ENCODE measurements at regions not wholly inside any gene's neighbourhood (a gene's known extent, or its start where the extent isn't known, plus 50 kb on each side); places are given as distances from the start of the nearest gene placed in this dataset.

DNA sequence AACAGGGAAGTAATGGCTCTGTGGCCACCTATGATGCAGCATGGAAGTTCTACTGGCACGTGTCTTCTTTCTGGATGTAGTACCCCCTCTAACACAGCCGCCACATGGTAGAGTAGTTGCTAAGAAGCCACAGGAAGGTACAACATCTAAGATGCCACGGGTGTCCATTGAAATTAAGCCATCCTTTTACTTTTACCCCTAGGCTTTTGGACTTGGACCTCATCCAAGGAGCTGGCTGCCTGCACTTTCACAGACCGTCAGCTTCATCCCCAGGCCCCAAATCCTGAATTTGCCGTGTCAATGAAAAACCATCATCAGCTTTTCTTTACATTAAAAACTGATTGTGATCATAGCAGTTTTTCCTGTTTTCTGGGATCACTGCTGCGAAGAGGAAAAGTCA is 102.4 kb downstream of the RPL27A start:
- Mint-ChIP-seq H3K27me3 (ENCODE audit: unreplicated experiment) (no peaks in the 10 kb centered on the region), H3K36me3 (ENCODE audit: unreplicated experiment) (peaks cover 44% of the 10 kb centered on the region), H3K4me1 (ENCODE audit: unreplicated experiment) (peaks cover 26% of the 10 kb centered on the region), H3K9me3 (ENCODE audit: unreplicated experiment) (no peaks in the 10 kb centered on the region), H3K27ac (ENCODE audit: unreplicated experiment) (no peak overlapping the region), H3K4me3 (ENCODE audit: unreplicated experiment) (no peak overlapping the region)
- no peak for DNase-seq (ENCODE audit: extremely low spot score, unreplicated experiment)
- TF ChIP-seq, protein P1, sequence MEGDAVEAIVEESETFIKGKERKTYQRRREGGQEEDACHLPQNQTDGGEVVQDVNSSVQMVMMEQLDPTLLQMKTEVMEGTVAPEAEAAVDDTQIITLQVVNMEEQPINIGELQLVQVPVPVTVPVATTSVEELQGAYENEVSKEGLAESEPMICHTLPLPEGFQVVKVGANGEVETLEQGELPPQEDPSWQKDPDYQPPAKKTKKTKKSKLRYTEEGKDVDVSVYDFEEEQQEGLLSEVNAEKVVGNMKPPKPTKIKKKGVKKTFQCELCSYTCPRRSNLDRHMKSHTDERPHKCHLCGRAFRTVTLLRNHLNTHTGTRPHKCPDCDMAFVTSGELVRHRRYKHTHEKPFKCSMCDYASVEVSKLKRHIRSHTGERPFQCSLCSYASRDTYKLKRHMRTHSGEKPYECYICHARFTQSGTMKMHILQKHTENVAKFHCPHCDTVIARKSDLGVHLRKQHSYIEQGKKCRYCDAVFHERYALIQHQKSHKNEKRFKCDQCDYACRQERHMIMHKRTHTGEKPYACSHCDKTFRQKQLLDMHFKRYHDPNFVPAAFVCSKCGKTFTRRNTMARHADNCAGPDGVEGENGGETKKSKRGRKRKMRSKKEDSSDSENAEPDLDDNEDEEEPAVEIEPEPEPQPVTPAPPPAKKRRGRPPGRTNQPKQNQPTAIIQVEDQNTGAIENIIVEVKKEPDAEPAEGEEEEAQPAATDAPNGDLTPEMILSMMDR (IDR thresholded peaks at IDR 0.05) = no peak

DNA sequence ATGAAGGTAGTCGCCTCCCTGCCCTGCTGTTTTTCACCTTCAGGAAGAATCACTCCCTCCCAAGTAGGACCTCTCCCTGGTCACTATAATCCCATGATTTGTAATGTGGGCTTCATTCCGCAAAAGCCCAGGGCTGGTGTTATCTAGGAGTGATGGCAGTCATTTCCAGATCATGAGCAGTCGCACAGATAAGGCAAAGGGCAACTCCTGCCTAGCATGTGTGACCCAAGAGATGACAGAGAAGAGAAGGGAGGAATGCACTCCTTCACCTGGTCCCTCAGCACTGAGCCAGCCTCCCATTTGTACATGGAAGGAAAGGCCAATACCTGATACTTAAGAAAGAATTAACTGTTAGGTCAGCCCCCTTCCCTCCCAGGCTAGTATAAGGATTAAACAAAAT is 102.9 kb downstream of the RPL27A start:
- H3K9me3 Mint-ChIP-seq (ENCODE audit: unreplicated experiment) = no peaks in the 10 kb centered on the region
- no peak for DNase-seq (ENCODE audit: extremely low spot score, unreplicated experiment)
- TF ChIP-seq, protein P1 (IDR thresholded peaks at IDR 0.05) = no peak
- H3K4me1 Mint-ChIP-seq (ENCODE audit: unreplicated experiment) = peaks cover 25% of the 10 kb centered on the region
- peaks cover 43% of the 10 kb centered on the region for H3K36me3 Mint-ChIP-seq (ENCODE audit: unreplicated experiment)
- peak overlapping the region; percentile 7 for H3K27ac Mint-ChIP-seq (ENCODE audit: unreplicated experiment)
- H3K4me3 Mint-ChIP-seq (ENCODE audit: unreplicated experiment) = no peak overlapping the region
- H3K27me3 Mint-ChIP-seq (ENCODE audit: unreplicated experiment) = no peaks in the 10 kb centered on the region

DNA sequence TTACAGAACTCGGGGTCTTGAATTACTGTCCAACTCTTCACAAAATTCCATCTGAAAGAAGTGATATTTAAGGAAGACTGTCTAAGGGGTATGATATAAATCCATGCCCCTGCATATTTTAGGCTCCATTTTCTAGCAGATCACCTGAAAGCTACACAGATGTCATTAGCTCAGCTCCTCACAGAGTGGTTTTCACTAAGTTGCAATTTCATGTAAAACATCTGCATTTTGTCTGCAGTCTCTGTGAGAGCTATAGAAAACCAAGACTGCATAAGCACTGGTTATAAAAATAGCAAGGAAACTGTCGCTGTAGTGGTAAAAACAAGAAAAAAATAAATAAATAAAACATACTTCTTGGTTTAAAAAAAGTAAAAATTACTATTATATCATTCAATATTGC is 103.4 kb downstream of the RPL27A start:
- no peak for DNase-seq (ENCODE audit: extremely low spot score, unreplicated experiment)
- Mint-ChIP-seq H3K36me3 (ENCODE audit: unreplicated experiment) (peaks cover 38% of the 10 kb centered on the region), H3K4me1 (ENCODE audit: unreplicated experiment) (peaks cover 25% of the 10 kb centered on the region), H3K27ac (ENCODE audit: unreplicated experiment) (no peak overlapping the region), H3K9me3 (ENCODE audit: unreplicated experiment) (no peaks in the 10 kb centered on the region), H3K4me3 (ENCODE audit: unreplicated experiment) (no peak overlapping the region), H3K27me3 (ENCODE audit: unreplicated experiment) (no peaks in the 10 kb centered on the region)
- TF ChIP-seq, protein P1 (IDR thresholded peaks at IDR 0.05) = no peak

DNA sequence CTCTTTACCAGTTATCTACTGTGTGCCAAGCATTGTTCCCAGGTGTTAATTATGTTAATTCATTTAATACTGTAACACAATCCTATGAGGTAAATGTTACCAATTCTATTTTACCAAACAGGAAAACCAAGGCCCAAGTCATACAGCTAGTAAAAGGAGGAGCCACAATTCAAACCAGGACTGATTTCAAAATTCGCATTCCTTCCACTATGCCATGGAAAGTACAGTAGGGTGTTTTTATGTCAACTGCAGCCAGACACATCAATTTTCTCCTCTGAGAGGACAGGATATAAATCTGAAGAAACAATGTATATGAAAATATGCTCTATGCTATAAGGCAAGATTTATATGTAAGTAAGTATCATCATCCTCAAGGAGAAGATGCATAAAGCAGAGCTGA is 104.3 kb downstream of the RPL27A start:
- TF ChIP-seq, protein P1 (IDR thresholded peaks at IDR 0.05) = no peak
- Mint-ChIP-seq H3K27ac (ENCODE audit: unreplicated experiment) (no peak overlapping the region), H3K4me1 (ENCODE audit: unreplicated experiment) (peaks cover 25% of the 10 kb centered on the region), H3K27me3 (ENCODE audit: unreplicated experiment) (no peaks in the 10 kb centered on the region), H3K36me3 (ENCODE audit: unreplicated experiment) (peaks cover 28% of the 10 kb centered on the region), H3K9me3 (ENCODE audit: unreplicated experiment) (no peaks in the 10 kb centered on the region), H3K4me3 (ENCODE audit: unreplicated experiment) (no peak overlapping the region)
- DNase-seq (ENCODE audit: extremely low spot score, unreplicated experiment) = no peak

DNA sequence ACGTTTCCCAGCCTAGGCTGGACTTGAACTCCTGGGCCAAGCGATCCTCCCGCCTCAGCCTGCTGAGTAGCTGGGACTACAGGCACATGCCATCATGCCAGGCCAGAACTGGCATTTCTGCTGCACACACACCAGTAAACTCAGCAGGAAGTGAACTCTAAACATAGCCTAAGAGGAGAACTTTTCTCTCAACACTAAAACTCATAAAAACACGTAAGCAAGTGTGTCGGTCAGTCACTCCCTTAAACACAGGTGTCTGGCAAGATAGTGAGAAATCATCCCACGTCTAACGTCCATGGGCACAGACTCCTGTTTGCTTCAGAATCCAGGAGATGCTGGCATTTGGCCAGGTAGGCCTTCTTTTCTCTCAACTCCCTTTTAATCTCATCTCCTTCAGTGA is 104.8 kb downstream of the RPL27A start:
- H3K27ac Mint-ChIP-seq (ENCODE audit: unreplicated experiment) = no peak overlapping the region
- peaks cover 25% of the 10 kb centered on the region for H3K4me1 Mint-ChIP-seq (ENCODE audit: unreplicated experiment)
- H3K27me3 Mint-ChIP-seq (ENCODE audit: unreplicated experiment) = no peaks in the 10 kb centered on the region
- DNase-seq (ENCODE audit: extremely low spot score, unreplicated experiment) = no peak
- no peaks in the 10 kb centered on the region for H3K9me3 Mint-ChIP-seq (ENCODE audit: unreplicated experiment)
- TF ChIP-seq, protein P1 (IDR thresholded peaks at IDR 0.05) = no peak
- H3K4me3 Mint-ChIP-seq (ENCODE audit: unreplicated experiment) = no peak overlapping the region
- H3K36me3 Mint-ChIP-seq (ENCODE audit: unreplicated experiment) = peaks cover 30% of the 10 kb centered on the region

Measured in osteocyte (in vitro differentiated cells).